HS-5 (cell line): ENCODE measurements at regions not wholly inside any gene's neighbourhood (a gene's known extent, or its start where the extent isn't known, plus 50 kb on each side); places are given as distances from the start of the nearest gene placed in this dataset.

Experiments
- DNase-seq: peaks from one replicate; pipeline ENCODE4 v3.0.0-alpha.2; 2012; ENCODE audit warnings: low read depth

DNA sequence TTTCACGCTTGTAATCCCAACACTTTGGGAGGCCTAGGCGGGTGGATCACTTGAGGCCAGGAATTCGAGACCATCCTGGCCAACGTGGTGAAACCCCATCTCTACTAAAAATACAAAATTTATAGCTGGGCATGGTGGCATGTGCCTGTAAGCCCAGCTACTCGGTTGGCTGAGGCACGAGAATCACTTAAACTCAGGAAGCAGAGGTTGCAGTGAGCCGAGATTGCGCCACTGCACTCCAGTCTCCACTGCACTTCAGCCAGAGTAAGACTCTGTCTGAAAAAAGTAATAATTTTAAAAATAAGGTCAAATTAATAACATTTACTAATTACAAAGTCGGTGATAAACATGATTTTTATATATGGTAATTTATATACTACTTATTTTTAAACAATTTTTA is 155.9 kb downstream of the AXIN2 start:
- no peak for DNase-seq

DNA sequence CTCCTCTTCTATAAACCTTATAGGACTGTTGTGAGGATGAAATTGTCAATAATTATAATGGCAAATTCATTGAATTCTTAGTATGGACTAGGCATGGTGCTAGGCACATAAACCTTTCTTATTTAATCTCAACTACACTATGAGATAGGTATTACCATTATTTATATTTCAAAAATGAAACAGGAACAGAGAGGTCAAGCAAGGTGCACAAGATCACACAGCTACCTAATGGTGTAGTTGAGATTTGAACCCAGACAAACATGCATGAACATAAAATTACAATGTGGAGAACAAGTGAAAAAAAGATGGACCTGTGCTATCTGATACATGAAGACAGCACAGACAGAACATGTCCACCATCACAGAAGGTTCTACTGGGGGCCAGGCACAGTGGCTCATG is 156.7 kb downstream of the AXIN2 start:
- no peak for DNase-seq

- DNase-seq, result no peak
These were observed 157.8 kb downstream of the AXIN2 start for GRCh38 chr17:65403626-65404025.

GRCh38 chr17:65402513-65403496 is 158.6 kb downstream of the AXIN2 start:
- DNase-seq, result no peak

- DNase-seq, result no peak
These were observed 159.9 kb downstream of the AXIN2 start for GRCh38 chr17:65401561-65401960.

- DNase-seq, result no peak
These were observed 160.7 kb downstream of the AXIN2 start for GRCh38 chr17:65400701-65401100.

- no peak for DNase-seq
These were observed 163.2 kb downstream of the AXIN2 start for GRCh38 chr17:65398040-65398787.

GRCh38 chr17:65395924-65396323 is 165.5 kb downstream of the AXIN2 start:
- DNase-seq, result no peak

DNA sequence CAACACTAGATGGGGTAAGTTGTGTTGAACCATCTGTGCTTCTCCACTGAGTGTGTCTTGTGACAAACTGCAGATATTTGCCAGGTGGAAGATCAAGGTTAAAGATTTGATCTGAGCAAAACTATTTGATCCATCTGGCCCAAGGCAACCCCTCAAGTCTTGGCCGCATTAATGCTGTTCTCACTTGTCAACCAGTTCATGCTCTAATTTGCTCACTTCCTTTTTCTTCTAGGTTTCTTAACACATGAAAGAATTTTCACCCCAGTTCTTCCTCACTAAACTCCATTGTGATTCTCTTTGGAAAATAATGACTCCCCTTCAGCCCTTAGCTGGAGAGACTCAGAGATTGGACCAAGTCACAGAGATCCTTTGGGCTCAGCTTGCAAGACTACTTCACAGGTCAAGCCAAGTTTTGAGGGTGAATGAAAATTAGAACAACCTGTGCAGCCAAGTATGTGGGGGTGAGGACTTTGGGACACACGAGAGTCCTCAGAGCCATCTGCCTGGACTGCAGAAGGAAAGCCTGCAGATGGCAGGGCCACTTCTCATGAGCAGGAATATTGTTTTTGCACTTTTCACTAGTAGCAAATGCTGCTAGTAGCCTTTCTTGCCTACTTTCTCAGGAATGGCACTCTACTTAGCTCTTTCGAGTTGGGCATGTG is 166.5 kb downstream of the AXIN2 start:
- no peak for DNase-seq

GRCh38 chr17:65393514-65393913 is 167.9 kb downstream of the AXIN2 start:
- DNase-seq, result no peak

DNA sequence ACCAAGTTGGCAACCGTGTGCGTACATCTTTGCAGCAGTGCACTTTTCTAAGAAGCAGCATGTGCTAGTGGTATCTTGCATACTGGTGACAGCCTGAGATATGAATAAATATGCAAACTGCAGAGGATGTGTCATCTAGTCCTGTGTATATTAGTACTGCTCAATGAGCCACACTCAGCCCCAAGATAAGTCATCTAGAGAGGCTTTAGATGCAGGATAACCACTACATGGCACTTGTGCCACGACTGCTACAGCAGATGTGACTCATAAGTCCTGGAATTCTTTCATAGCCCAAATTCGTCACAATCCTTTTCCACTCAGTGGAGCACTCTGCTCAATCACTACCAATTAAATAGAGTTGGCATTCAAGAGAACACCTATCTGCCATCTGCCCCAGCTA is 171.5 kb downstream of the AXIN2 start:
- DNase-seq, result peak; percentile 67

DNA sequence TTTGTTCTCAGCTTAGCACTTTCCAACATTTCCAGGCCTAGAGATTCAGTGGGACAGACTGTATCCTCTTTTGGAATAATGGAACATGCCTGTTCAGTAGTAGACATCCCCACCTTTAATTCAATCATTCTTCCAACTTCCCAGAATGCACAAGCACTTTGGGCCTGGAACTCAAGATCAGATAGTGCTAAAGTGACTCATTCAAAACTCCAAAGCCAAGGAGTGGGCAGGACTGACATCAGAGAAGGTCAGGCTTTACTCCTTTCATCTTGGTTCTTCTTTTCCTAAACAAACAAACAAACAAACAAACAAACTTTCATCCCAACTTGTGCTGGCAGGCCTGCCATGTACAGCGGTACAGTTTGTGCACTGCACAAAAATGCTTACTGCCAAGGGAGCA is 172.0 kb downstream of the AXIN2 start:
- no peak for DNase-seq

GRCh38 chr17:65388911-65389310 is 172.5 kb downstream of the AXIN2 start:
- no peak for DNase-seq

GRCh38 chr17:65387322-65387721 is 174.1 kb downstream of the AXIN2 start:
- no peak for DNase-seq

DNA sequence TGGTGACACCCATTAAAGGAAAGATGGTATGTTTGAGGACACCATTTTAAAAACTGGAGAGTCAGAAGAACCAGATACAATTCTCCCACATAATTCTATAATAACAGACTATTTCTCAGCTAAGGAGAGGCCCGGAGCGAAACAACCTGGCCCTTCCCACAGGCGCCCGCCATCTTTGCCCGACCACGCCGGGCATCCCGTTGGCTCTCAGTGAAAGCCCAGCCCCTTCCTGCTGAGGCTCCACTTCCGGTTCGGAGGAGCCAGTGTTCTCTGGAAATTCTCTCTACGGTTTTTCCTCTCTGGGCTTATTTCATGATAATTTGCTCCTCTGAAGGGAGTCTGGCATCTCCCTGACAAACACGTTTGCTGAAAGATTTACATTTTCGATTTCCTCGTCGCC is 175.7 kb downstream of the AXIN2 start:
- DNase-seq, result no peak

GRCh38 chr17:65385071-65385470 is 176.4 kb downstream of the AXIN2 start:
- no peak for DNase-seq

GRCh38 chr17:65381152-65381551 is 180.3 kb downstream of the AXIN2 start:
- DNase-seq, result no peak

DNA sequence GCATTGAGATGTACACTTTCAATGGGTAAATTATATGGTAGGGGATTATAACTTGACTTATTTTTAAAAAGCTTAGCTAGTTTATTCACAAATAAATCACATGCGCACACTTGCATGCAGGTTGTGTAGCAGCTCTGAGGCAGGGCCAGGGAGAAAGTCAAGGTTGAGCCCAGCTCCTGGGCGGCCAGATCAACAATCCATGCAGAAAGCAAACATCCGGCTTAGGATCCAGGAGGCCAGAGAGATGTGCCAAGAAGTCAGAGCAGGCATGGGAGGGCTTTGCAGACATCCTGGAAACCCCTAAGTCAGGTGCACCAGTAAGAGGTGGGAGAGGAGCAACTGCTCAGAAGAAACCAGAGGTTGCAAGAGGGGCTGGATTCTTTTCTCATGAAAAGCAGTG is 186.5 kb downstream of the AXIN2 start:
- no peak for DNase-seq

- DNase-seq, result no peak
These were observed 189.7 kb downstream of the AXIN2 start for GRCh38 chr17:65371702-65372101.

GRCh38 chr17:65370669-65371131 is 190.7 kb downstream of the AXIN2 start:
- no peak for DNase-seq

GRCh38 chr17:65368341-65368740 is 193.1 kb downstream of the AXIN2 start:
- no peak for DNase-seq

DNA sequence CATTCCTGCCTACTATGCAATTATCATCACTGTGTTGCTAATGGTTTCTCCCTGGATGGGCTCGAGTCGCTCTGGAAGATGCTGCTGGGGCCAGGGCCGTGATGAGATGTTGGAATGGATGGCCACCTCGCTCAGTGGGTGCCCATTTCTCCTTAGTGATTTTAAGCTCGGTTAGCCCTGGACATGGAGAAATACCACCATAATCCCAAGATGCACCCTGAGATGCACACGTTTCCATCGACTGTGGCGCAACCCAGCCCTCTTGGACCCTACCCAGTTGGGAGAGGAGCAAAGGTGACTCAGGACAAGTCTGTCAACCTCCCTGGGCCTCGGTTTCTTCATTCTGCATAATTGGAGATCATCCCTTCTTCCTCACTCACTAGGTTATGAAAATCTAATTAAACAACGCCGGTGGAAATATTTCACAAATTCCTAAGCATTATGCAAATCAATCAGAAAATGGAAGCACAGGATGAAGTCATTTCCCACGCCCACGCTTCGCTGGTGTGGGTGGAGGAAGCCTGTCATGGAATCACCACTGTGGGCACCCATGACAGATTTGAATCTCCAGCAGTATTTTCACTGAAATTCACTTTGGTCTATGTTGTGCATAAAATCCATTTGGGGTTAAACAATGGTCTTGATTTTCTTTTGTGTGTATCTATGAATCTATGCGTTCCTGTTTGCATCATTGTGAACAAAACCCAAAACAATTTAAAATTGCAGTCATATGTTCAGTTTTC is 195.2 kb downstream of the AXIN2 start:
- no peak for DNase-seq
